ENCODE measurements at regions not wholly inside any gene's neighbourhood (a gene's known extent, or its start where the extent isn't known, plus 50 kb on each side); places are given as distances from the start of the nearest gene placed in this dataset.

DNA sequence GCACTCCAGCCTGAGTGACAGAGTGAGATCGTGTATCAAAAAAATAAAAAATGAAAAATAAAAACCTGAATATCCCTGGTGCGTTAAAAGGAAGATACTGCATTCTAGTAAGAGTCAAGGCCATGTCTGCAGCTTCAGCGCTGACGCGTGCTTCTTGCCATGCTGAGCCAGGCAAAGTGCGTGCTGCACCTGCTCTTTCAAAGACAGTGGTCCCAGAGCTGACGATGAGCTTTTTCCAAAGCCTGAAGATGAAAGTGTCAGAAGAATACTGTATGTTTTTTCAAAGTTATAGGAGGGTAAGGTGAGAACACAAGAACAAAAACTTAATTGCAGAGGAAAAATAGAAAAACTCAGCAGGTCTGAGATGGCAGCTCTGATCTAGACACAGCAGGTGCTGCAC, 115.1 kb downstream of the RNASET2 start:
- no peak overlapping the region for H3K4me3 ChIP-seq
- DNase-seq (no peak), ATAC-seq (no peak)
- H3K27me3 ChIP-seq (ENCODE audit: insufficient read depth in 3 of 3, low read length in 2 of 3) = no peaks in the 10 kb centered on the region
- no peaks in the 10 kb centered on the region for H3K9me3 ChIP-seq
- TF ChIP-seq, protein P1, sequence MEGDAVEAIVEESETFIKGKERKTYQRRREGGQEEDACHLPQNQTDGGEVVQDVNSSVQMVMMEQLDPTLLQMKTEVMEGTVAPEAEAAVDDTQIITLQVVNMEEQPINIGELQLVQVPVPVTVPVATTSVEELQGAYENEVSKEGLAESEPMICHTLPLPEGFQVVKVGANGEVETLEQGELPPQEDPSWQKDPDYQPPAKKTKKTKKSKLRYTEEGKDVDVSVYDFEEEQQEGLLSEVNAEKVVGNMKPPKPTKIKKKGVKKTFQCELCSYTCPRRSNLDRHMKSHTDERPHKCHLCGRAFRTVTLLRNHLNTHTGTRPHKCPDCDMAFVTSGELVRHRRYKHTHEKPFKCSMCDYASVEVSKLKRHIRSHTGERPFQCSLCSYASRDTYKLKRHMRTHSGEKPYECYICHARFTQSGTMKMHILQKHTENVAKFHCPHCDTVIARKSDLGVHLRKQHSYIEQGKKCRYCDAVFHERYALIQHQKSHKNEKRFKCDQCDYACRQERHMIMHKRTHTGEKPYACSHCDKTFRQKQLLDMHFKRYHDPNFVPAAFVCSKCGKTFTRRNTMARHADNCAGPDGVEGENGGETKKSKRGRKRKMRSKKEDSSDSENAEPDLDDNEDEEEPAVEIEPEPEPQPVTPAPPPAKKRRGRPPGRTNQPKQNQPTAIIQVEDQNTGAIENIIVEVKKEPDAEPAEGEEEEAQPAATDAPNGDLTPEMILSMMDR (IDR thresholded peaks at IDR 0.05) = no peak
- WGBS, 3 donors = 89 to 92% (median 92%) methylated on average over 7 of the region's 7 CpGs
- H3K27ac ChIP-seq = no peak overlapping the region
- H3K4me1 ChIP-seq = no peaks in the 10 kb centered on the region
- intact Hi-C loops (cut with DNase I) = no loop called here
- no peaks in the 10 kb centered on the region for H3K36me3 ChIP-seq (ENCODE audit: insufficient read depth in 1 of 2, low read depth in 1 of 2)

DNA sequence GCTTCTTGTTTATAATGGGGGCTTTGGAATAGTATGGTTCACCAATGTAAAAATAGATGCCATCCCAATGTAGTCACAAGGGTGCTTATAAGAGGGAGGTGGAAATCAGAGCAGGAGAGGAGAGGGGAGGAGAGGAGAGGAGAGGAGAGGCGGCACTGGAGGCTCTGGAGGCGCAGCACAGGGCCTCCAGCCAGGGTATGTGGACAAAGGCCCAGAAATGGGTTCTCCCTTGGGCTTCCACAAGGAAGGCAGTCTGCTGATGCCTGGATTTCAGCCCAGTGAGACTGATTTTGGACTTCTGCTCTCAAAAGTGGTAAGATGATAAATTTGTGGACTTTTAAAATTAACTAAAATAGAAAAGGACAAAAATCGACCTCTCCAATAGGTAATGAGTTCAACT, 116.8 kb downstream of the RNASET2 start:
- intact Hi-C loops (cut with DNase I) = no loop called here
- no peak for ATAC-seq
- no peak overlapping the region for H3K27ac ChIP-seq
- no peaks in the 10 kb centered on the region for H3K27me3 ChIP-seq (ENCODE audit: insufficient read depth in 3 of 3, low read length in 2 of 3)
- 26 to 73% (median 43%) methylated on average over 3 of the region's 3 CpGs for WGBS, 3 donors
- DNase-seq = no peak
- H3K4me3 ChIP-seq = no peak overlapping the region
- TF ChIP-seq, protein P1 (IDR thresholded peaks at IDR 0.05) = no peak
- H3K36me3 ChIP-seq (ENCODE audit: insufficient read depth in 1 of 2, low read depth in 1 of 2) = no peaks in the 10 kb centered on the region
- no peaks in the 10 kb centered on the region for H3K9me3 ChIP-seq
- H3K4me1 ChIP-seq = no peaks in the 10 kb centered on the region

DNA sequence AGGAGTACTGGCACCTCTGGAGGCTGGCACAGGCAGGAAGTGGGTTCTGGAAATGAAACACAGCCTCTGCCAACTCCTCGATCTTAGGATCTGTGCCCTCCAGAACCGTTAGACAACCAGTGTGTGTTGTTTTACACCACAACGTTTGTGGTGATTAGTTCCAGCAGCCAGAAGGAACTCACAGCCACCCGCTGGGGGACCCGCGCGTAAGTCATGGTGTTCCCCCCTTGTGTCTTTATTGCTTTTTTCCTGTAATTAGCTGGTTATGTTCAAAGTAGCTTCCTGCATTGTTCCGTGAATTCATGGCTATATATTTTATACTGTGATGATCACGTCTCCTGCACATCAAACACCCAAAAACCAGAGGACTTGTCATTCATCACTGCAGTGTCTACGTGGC, 117.4 kb downstream of the RNASET2 start:
- intact Hi-C loops (cut with DNase I) = no loop called here
- Histone ChIP-seq H3K4me1 (no peaks in the 10 kb centered on the region), H3K9me3 (no peaks in the 10 kb centered on the region), H3K4me3 (no peak overlapping the region), H3K27ac (no peak overlapping the region), H3K36me3 (ENCODE audit: insufficient read depth in 1 of 2, low read depth in 1 of 2) (no peaks in the 10 kb centered on the region), H3K27me3 (ENCODE audit: insufficient read depth in 3 of 3, low read length in 2 of 3) (no peaks in the 10 kb centered on the region)
- ATAC-seq (no peak), DNase-seq (no peak)
- TF ChIP-seq, protein P1 (IDR thresholded peaks at IDR 0.05) = no peak
- 56 to 62% (median 60%) methylated on average over 10 of the region's 10 CpGs for WGBS, 3 donors

DNA sequence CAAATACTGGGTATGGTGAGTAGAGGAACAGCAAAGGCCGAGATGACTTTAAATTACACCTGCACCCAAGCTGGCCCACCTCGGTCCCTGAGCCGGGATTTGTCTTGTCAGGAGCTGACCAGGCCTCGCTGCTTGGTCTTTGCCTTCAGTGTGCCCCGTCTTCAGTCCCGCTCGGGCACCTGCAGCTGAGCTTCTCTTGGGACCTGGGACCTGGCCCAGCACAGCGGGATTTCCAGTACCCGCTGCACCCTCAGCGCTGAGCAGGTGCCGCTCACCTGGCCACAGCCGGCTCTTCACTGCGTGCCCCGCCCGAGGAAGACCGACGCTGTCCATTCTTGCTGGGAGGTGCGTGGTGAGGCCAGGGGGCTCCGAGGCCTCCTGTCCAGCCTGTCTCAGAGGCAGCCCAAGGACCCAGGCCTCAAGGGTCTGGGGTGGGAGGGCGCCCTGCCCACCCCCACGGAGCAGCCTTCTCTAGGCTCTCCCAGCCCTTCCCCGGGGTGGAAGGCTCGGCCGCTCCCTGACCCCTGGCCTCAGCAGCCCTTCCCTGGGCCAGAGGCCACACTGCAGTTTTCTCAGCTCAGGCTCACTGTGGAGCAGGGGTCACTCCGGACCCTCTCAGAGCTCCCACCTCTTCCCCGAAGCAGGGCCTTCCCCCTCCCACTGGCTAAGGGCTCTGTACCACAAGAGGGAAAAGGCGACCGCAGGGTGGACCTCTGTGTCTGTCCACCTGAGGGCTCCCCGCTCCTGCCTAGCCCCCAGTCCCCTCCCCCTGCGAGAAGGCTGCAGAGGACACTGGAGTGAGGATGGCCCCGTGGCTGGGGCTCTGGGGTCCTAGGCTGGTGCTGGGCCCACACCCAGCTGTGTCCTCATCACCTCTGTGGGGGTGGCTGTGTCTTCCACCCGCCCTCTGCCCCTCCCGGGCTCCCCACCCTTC, 119.3 kb downstream of the RNASET2 start:
- Histone ChIP-seq H3K36me3 (ENCODE audit: insufficient read depth in 1 of 2, low read depth in 1 of 2) (no peaks in the 10 kb centered on the region), H3K27me3 (ENCODE audit: insufficient read depth in 3 of 3, low read length in 2 of 3) (no peaks in the 10 kb centered on the region), H3K4me1 (no peaks in the 10 kb centered on the region), H3K27ac (no peak overlapping the region), H3K9me3 (no peaks in the 10 kb centered on the region), H3K4me3 (no peak overlapping the region)
- TF ChIP-seq, protein P1 (IDR thresholded peaks at IDR 0.05) = no peak
- 82 to 87% (median 84%) methylated on average over 31 to 33 of the region's 33 CpGs for WGBS, 3 donors
- DNase-seq (no peak), ATAC-seq (no peak)
- intact Hi-C loops (cut with DNase I) = no loop called here

Measured in psoas muscle (tissue), 7 donors.